HEK293T (cell line): ENCODE measurements at regions not wholly inside any gene's neighbourhood (a gene's known extent, or its start where the extent isn't known, plus 50 kb on each side); places are given as distances from the start of the nearest gene placed in this dataset.

ENCODE experiments used
- FOXM1 ChIP-seq: fragments of 450-650 bp; IDR thresholded peaks from 2 replicates; pipeline ENCODE4 v1.6.1; 2017; ENCODE audit warnings: mild to moderate bottlenecking, borderline replicate concordance
- L3MBTL2 ChIP-seq: fragments of 450-650 bp; conservative IDR thresholded peaks from 2 replicates; pipeline ENCODE4 v1.6.1; 2016; ENCODE audit warnings: mild to moderate bottlenecking
- LEF1 ChIP-seq: fragments of 450-650 bp; IDR thresholded peaks from 2 replicates; pipeline ENCODE4 v1.6.1; 2017; ENCODE audit warnings: mild to moderate bottlenecking, borderline replicate concordance
- NFRKB ChIP-seq: fragments of 450-650 bp; IDR thresholded peaks from 2 replicates; pipeline ENCODE4 v1.6.1; 2016; ENCODE audit warnings: mild to moderate bottlenecking, moderate library complexity
- SP1 ChIP-seq: fragments of 450-650 bp; IDR thresholded peaks from 2 replicates; pipeline ENCODE4 v1.6.1; 2017

DNA sequence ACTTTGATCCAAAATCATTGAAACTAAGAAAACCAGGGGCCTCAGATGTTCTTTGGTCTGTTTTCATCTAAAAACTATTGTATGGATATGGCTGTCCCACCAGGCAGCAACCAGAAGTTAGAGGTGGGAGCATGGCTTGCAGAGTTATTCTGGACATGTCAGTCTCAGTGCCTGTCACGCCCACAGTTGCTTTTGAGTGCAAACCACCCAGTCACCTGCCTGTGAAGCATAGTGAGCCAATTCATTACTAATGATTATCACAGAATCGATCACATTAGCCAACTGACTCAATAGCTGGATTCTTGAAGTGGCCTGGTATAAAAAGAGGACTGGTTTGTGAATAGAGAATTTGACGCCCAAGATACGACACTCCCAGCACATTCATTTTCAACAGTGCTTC lies 104.2 kb upstream of the SORBS2 start:
- TF ChIP-seq L3MBTL2 = no peak
- no peak for TF ChIP-seq NFRKB
- TF ChIP-seq FOXM1 = no peak
- TF ChIP-seq LEF1 = no peak
- TF ChIP-seq SP1 = no peak
